Activated B cell treated with CpG ODN at 0.5 μM for 24 hours (primary cell): ENCODE measurements at regions not wholly inside any gene's neighbourhood (a gene's known extent, or its start where the extent isn't known, plus 50 kb on each side); places are given as distances from the start of the nearest gene placed in this dataset.
"Not testable (repeated sequence)": the region's sequence is repeated elsewhere in the genome, so short reads cannot be mapped to it uniquely, and the experiment has no call there.

Source experiments
- ATAC-seq: fragments of 200-7000 bp; cut with Tn5 transposase; one replicate; pipeline ENCODE4 v1.10.0; 2021; ENCODE audit warnings: low read depth, mild to moderate bottlenecking, moderate library complexity
- CTCF ChIA-PET: fragments of 350-600 bp; sonication (Branson Sonifier 250); formaldehyde crosslinking; loops from one replicate; lab custom pipeline; 2021; ENCODE audit warnings: antibody characterized with exemption; lab: Charles Lee
- POLR2A ChIA-PET: fragments of 350-600 bp; sonication (Branson Sonifier 250); formaldehyde crosslinking; loops from one replicate; lab custom pipeline; 2021; ENCODE audit warnings: antibody characterized with exemption; lab: Charles Lee
- DNase-seq: peaks from one replicate; pipeline ENCODE4 v3.0.0; 2022
- H3K27ac Mint-ChIP-seq: one replicate; pipeline ENCODE4 v1.8.0; 2020; ENCODE audit warnings: mixed read lengths
- H3K27me3 Mint-ChIP-seq: one replicate; pipeline ENCODE4 v1.8.0; 2021; ENCODE audit warnings: mixed read lengths
- H3K36me3 Mint-ChIP-seq: one replicate; pipeline ENCODE4 v1.8.0; 2021; ENCODE audit warnings: low read depth, mixed read lengths
- H3K4me1 Mint-ChIP-seq: one replicate; pipeline ENCODE4 v1.8.0; 2021; ENCODE audit warnings: mixed read lengths
- H3K4me3 Mint-ChIP-seq: one replicate; pipeline ENCODE4 v1.8.0; 2020; ENCODE audit warnings: mild to moderate bottlenecking, mixed read lengths
- H3K9me3 Mint-ChIP-seq: one replicate; pipeline ENCODE4 v1.8.0; 2020; ENCODE audit warnings: mixed read lengths
- CTCF ChIP-seq: fragments of 200-600 bp; IDR thresholded peaks from one replicate; pipeline ENCODE4 v1.8.0; 2022; ENCODE audit warnings: antibody characterized with exemption, mild to moderate bottlenecking
- intact Hi-C: fragments of 100-400 bp; cut with micrococcal nuclease; formaldehyde crosslinking; loops from one replicate; pipeline ENCODE4 v1.15.1; 2024

GRCh38 chr15:26261413-26261812 is 398.3 kb upstream of the ATP10A start:
- ATAC-seq, result no peak
- no peak overlapping the region for H3K4me3 Mint-ChIP-seq
- TF ChIP-seq CTCF, result no peak
- H3K27me3 Mint-ChIP-seq, result no peaks in the 10 kb centered on the region
- no peak for DNase-seq
- H3K27ac Mint-ChIP-seq, result no peak overlapping the region
- ChIA-PET CTCF (interaction anchor here (1.1 to 2.6 kb wide), 3 partner anchors 551 to 755 kb away, joined by 3 to 16 read pairs (median 13); no protein-coding TSS in a partner anchor), POLR2A (no interaction called here)
- no peaks in the 10 kb centered on the region for H3K36me3 Mint-ChIP-seq
- H3K4me1 Mint-ChIP-seq, result no peaks in the 10 kb centered on the region
- intact Hi-C loops, result no loop called here
- no peaks in the 10 kb centered on the region for H3K9me3 Mint-ChIP-seq

- no peaks in the 10 kb centered on the region for H3K36me3 Mint-ChIP-seq
- no peak overlapping the region for H3K27ac Mint-ChIP-seq
- no peaks in the 10 kb centered on the region for H3K4me1 Mint-ChIP-seq
- no peaks in the 10 kb centered on the region for H3K27me3 Mint-ChIP-seq
- ATAC-seq (no peak), DNase-seq (no peak)
- no peaks in the 10 kb centered on the region for H3K9me3 Mint-ChIP-seq
- intact Hi-C loops, result loop anchor here (1.0 kb wide), 2 partner anchors 520 to 752 kb away; no protein-coding TSS in a partner anchor
- no peak overlapping the region for H3K4me3 Mint-ChIP-seq
- ChIA-PET POLR2A (no interaction called here), CTCF (interaction anchor here (0.6 to 2.6 kb wide), 6 partner anchors 9 to 758 kb away, joined by 3 to 16 read pairs (median 3); no protein-coding TSS in a partner anchor)
- peak; percentile 34 for TF ChIP-seq CTCF
Observed at GRCh38 chr15:26260517-26261133, 397.5 kb upstream of the ATP10A start.

- TF ChIP-seq CTCF, result no peak
- H3K4me1 Mint-ChIP-seq, result no peaks in the 10 kb centered on the region
- POLR2A ChIA-PET, result no interaction called here
- ATAC-seq (no peak), DNase-seq (no peak)
- H3K27me3 Mint-ChIP-seq, result no peaks in the 10 kb centered on the region
- H3K36me3 Mint-ChIP-seq, result no peaks in the 10 kb centered on the region
- H3K9me3 Mint-ChIP-seq, result peaks cover 3% of the 10 kb centered on the region
- CTCF ChIA-PET, result interaction anchor here (1.4 to 2.6 kb wide), 3 partner anchors 8 to 753 kb away, joined by 3 to 16 read pairs (median 13); no protein-coding TSS in a partner anchor
- no peak overlapping the region for H3K27ac Mint-ChIP-seq
- no peak overlapping the region for H3K4me3 Mint-ChIP-seq
- intact Hi-C loops, result no loop called here
Observed at GRCh38 chr15:26259581-26259980, 396.5 kb upstream of the ATP10A start.

- H3K27ac Mint-ChIP-seq, H3K4me3 Mint-ChIP-seq, CTCF ChIA-PET, H3K9me3 Mint-ChIP-seq, ATAC-seq, DNase-seq, intact Hi-C loops, POLR2A ChIA-PET, H3K27me3 Mint-ChIP-seq, H3K36me3 Mint-ChIP-seq, H3K4me1 Mint-ChIP-seq: not testable (repeated sequence)
Observed at GRCh38 chr15:26244782-26245181, 381.7 kb upstream of the ATP10A start.

GRCh38 chr15:26243382-26243781 is 380.3 kb upstream of the ATP10A start:
- intact Hi-C loops, result no loop called here
- Mint-ChIP-seq H3K36me3 (no peaks in the 10 kb centered on the region), H3K27me3 (no peaks in the 10 kb centered on the region), H3K4me3 (no peak overlapping the region), H3K27ac (no peak overlapping the region), H3K9me3 (peaks cover 8% of the 10 kb centered on the region), H3K4me1 (no peaks in the 10 kb centered on the region)
- POLR2A ChIA-PET, result no interaction called here
- ATAC-seq, result no peak
- CTCF ChIA-PET, result no interaction called here
- TF ChIP-seq CTCF, result no peak
- no peak for DNase-seq
